HepG2 (cell line): ENCODE measurements at regions not wholly inside any gene's neighbourhood (a gene's known extent, or its start where the extent isn't known, plus 50 kb on each side); places are given as distances from the start of the nearest gene placed in this dataset.

Experiments
- ATAC-seq: fragments of 200-7000 bp; cut with Tn5 transposase; 3 replicates; pipeline ENCODE4 v1.9.1; 2020; ENCODE audit warnings: mild to moderate bottlenecking, moderate library complexity
- BruUV-seq: library from RNA; stranded (reverse); fragments of 400-500 nt; replicated peaks from 2 replicates; lab custom pipeline; 2021; lab: Mats Ljungman, UMichigan
- CTCF ChIA-PET: fragments of 300-600 bp; formaldehyde crosslinking; extraction: SDS; loops from one replicate; lab custom pipeline; 2021; ENCODE audit warnings: low total read pairs, inconsistent platforms, low intra/inter-chr PET ratio; lab: Yijun Ruan, JAX
- POLR2A ChIA-PET: fragments of 350-600 bp; sonication (Branson Sonifier 250); formaldehyde crosslinking; loops from one replicate; lab custom pipeline; 2020; ENCODE audit warnings: antibody characterized with exemption, inconsistent platforms; lab: Yijun Ruan, JAX
- DNase-seq: peaks from one replicate; pipeline ENCODE4 v3.0.0-alpha.2; 2015; ENCODE audit warnings: low spot score
- FAIRE-seq: peaks from 3 replicates; lab custom pipeline; 2011; peaks lifted over from hg19 to GRCh38; lab: Jason Lieb, UNC
- H2AFZ ChIP-seq: one replicate; pipeline ENCODE4 v1.6.1; 2011; ENCODE audit warnings: low read length, inconsistent platforms
- H3K27ac ChIP-seq: fragments of 300-600 bp; 3 replicates; pipeline ENCODE4 v1.8.0; 2011; ENCODE audit warnings: mixed run types, mild to moderate bottlenecking, mixed read lengths, low read length, inconsistent platforms; ENCODE audit not compliant: insufficient read depth; ENCODE audit errors: extremely low read length
- H3K27me3 ChIP-seq, 2 experiments: fragments of 200-600 bp in 1 of 2; 2 replicates in 1 of 2; 3 replicates in 1 of 2; pipeline versions ENCODE4 v1.6.0 to v1.8.0; 2011; ENCODE audit warnings: low read length in 2 of 2, mild to moderate bottlenecking in 2 of 2, moderate library complexity in 2 of 2, inconsistent platforms in 1 of 2; ENCODE audit not compliant: insufficient read depth in 2 of 2, control insufficient read depth in 1 of 2
- H3K36me3 ChIP-seq, 2 experiments: fragments of 200-600 bp in 1 of 2; replicated peaks in 1 of 2; 2 replicates in 1 of 2; 3 replicates in 1 of 2; pipeline versions ENCODE4 v1.5.1 to v1.8.0; 2011; ENCODE audit warnings: low read length in 2 of 2, inconsistent platforms in 1 of 2; ENCODE audit not compliant: insufficient read depth in 2 of 2, control insufficient read depth in 1 of 2
- H3K4me1 ChIP-seq: 2 replicates; pipeline ENCODE4 v1.5.1; 2012; ENCODE audit warnings: low read length, inconsistent platforms; ENCODE audit not compliant: insufficient read depth
- H3K4me2 ChIP-seq: 2 replicates; pipeline ENCODE4 v1.6.0; 2011; ENCODE audit warnings: low read depth, low read length, inconsistent platforms
- H3K4me3 ChIP-seq, 3 experiments: fragments of 200-600 bp in 1 of 3; sonication (generic), shearing (Covaris generic) in 1 of 3; replicated peaks in 1 of 3; 2 replicates each; pipeline ENCODE4 v1.5.1; 2011 to 2016; ENCODE audit warnings: low read length in 3 of 3, inconsistent platforms in 2 of 3, low read depth in 2 of 3, mild to moderate bottlenecking in 2 of 3, control low read depth in 1 of 3, mixed read lengths in 1 of 3; ENCODE audit not compliant: insufficient read depth in 1 of 3
- H3K79me2 ChIP-seq: one replicate; pipeline ENCODE4 v1.6.1; 2011; ENCODE audit warnings: low read length, inconsistent platforms; ENCODE audit not compliant: insufficient read depth
- H3K9ac ChIP-seq: 2 replicates; pipeline ENCODE4 v1.6.0; 2011; ENCODE audit warnings: mild to moderate bottlenecking, low read depth, low read length, inconsistent platforms; ENCODE audit not compliant: insufficient read depth
- H3K9me3 ChIP-seq: 2 replicates; pipeline ENCODE4 v1.5.1; 2012; ENCODE audit warnings: mild to moderate bottlenecking, low read length
- H4K20me1 ChIP-seq: 2 replicates; pipeline ENCODE4 v1.6.0; 2011; ENCODE audit warnings: inconsistent platforms, mild to moderate bottlenecking, low read length, moderate library complexity; ENCODE audit not compliant: insufficient read depth
- FOXJ3 ChIP-seq: sonication (generic); formaldehyde crosslinking; IDR thresholded peaks from 2 replicates; pipeline ENCODE4 v1.4.0; 2020; ENCODE audit warnings: missing genetic modification reagents, mild to moderate bottlenecking, borderline replicate concordance
- MLLT10 ChIP-seq: sonication (generic); formaldehyde crosslinking; IDR thresholded peaks from 2 replicates; pipeline ENCODE4 v1.4.0; 2020; ENCODE audit warnings: missing genetic modification reagents
- RORA ChIP-seq: sonication (generic); formaldehyde crosslinking; IDR thresholded peaks from 2 replicates; pipeline ENCODE4 v1.5.0; 2020; ENCODE audit warnings: mild to moderate bottlenecking, missing genetic modification reagents, moderate library complexity
- SP4 ChIP-seq: sonication (generic); formaldehyde crosslinking; IDR thresholded peaks from 2 replicates; pipeline ENCODE4 v1.8.1; 2023; ENCODE audit warnings: mild to moderate bottlenecking, missing genetic modification reagents
- STAG1 ChIP-seq: sonication (generic); formaldehyde crosslinking; IDR thresholded peaks from 2 replicates; pipeline ENCODE4 v1.4.0; 2020; ENCODE audit warnings: missing genetic modification reagents
- TOE1 ChIP-seq: sonication (generic); formaldehyde crosslinking; IDR thresholded peaks from 2 replicates; pipeline ENCODE4 v1.4.0; 2020; ENCODE audit warnings: mild to moderate bottlenecking, missing genetic modification reagents
- ZKSCAN5 ChIP-seq: sonication (generic); formaldehyde crosslinking; IDR thresholded peaks from 2 replicates; pipeline ENCODE4 v1.5.1; 2020; ENCODE audit warnings: mild to moderate bottlenecking, missing genetic modification reagents
- ZNF17 ChIP-seq: sonication (generic); formaldehyde crosslinking; IDR thresholded peaks from 2 replicates; pipeline ENCODE4 v1.5.0; 2020; ENCODE audit warnings: mild to moderate bottlenecking, missing genetic modification reagents
- ZNF33B ChIP-seq: sonication (generic); formaldehyde crosslinking; IDR thresholded peaks from 2 replicates; pipeline ENCODE4 v1.5.1; 2020; ENCODE audit warnings: mild to moderate bottlenecking, missing genetic modification reagents
- ZNF777 ChIP-seq: sonication (generic); formaldehyde crosslinking; IDR thresholded peaks from 2 replicates; pipeline ENCODE4 v1.4.0; 2020; ENCODE audit warnings: missing genetic modification reagents
- ZNF878 ChIP-seq: sonication (generic); formaldehyde crosslinking; IDR thresholded peaks from 2 replicates; pipeline ENCODE4 v1.8.1; 2023; ENCODE audit warnings: mild to moderate bottlenecking, missing genetic modification reagents, moderate library complexity
- WGBS: methylation state at CpG from one replicate; pipeline ENCODE4 v1.1.6; 2017; ENCODE audit warnings: low lambda C conversion rate; 5-methylcytosine and 5-hydroxymethylcytosine counted together
- in situ Hi-C: cut with HindIII; loops from 2 replicates; pipeline ENCODE4 v1.10.0; 2017; ENCODE audit warnings: low pct_unique_long_range_greater_than_20kb; ENCODE audit not compliant: extremely low pct_ligation_motif_present
- intact Hi-C: fragments of 100-400 bp; cut with micrococcal nuclease; formaldehyde crosslinking; loops from one replicate; pipeline ENCODE4 v1.10.0; 2022; ENCODE audit not compliant: unreplicated experiment
- TF ChIP-seq, protein P1 (sequence below): sonication (generic); formaldehyde crosslinking; conservative IDR thresholded peaks from 2 replicates; pipeline ENCODE4 v1.5.0; 2020; ENCODE audit warnings: missing genetic modification reagents
- TF ChIP-seq, protein P2 (sequence below): sonication (generic); formaldehyde crosslinking; IDR thresholded peaks from 2 replicates; pipeline ENCODE4 v1.5.0; 2020; ENCODE audit warnings: mild to moderate bottlenecking, missing genetic modification reagents, moderate library complexity

DNA sequence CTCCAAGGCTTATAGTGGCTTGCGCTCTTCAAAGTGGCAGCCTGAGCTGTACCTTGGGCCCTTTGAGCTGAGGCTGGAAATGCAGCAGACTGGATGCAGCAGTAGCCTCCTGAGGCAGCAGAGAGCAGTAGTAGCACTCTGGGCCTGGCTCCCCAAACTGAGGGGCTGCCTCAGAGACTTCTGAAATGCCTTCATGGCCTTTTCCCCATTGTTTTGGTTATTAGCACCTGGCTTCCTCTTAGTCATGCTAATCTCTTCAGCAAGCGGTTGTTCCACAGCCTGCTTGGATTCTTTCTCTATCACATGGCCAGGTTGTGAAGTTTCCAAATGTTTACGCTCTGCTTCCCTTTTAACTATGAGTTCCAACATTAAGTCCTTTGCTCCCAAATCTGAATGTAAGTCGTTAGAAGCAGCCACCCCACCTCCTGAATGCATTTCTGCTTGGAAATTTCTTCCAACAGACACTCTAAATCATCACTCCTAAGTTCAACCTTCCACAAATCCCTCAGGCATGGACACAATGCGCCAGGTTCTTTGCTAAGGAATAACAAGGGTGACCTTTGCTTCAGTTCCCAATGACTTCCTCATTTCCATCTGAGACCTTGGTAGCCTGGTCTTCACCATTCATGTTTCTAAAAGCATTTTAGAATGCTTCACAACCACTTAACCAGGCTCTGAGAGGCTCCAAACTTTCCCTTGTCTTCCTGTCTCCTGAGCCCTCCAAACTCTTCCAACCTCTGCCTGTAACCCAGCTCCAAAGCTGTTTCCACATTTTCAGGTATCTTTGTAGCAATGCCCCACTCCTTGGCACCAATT is 145.8 kb downstream of the ZDHHC21 start:
- H3K4me1 ChIP-seq: 0 out of 2 replicates have a peak, but pooled peaks cover 4% of the 10 kb centered on the region
- ChIA-PET CTCF (no interaction called here), POLR2A (no interaction called here)
- no TSS peak for BruUV-seq
- H3K4me2 ChIP-seq: no peak overlapping the region
- no peaks in the 10 kb centered on the region for H3K79me2 ChIP-seq
- H3K27me3 ChIP-seq: no peaks in the 10 kb centered on the region
- H2AFZ ChIP-seq: no peak overlapping the region
- no peaks in the 10 kb centered on the region for H4K20me1 ChIP-seq
- no peak overlapping the region for H3K4me3 ChIP-seq
- no peaks in the 10 kb centered on the region for H3K9me3 ChIP-seq
- DNase-seq (no peak), ATAC-seq (peak; percentile 94), FAIRE-seq (no peak)
- TF ChIP-seq FOXJ3 (CRISPR knock-in tag): no peak
- no peak for TF ChIP-seq TOE1 (CRISPR knock-in tag)
- TF ChIP-seq STAG1 (CRISPR knock-in tag): 0 out of 2 replicates have a peak, but pooled peaks have one; percentile 14
- no peak for TF ChIP-seq SP4
- TF ChIP-seq, protein P1, sequence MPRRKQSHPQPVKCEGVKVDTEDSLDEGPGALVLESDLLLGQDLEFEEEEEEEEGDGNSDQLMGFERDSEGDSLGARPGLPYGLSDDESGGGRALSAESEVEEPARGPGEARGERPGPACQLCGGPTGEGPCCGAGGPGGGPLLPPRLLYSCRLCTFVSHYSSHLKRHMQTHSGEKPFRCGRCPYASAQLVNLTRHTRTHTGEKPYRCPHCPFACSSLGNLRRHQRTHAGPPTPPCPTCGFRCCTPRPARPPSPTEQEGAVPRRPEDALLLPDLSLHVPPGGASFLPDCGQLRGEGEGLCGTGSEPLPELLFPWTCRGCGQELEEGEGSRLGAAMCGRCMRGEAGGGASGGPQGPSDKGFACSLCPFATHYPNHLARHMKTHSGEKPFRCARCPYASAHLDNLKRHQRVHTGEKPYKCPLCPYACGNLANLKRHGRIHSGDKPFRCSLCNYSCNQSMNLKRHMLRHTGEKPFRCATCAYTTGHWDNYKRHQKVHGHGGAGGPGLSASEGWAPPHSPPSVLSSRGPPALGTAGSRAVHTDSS (CRISPR knock-in tag): no peak
- TF ChIP-seq RORA (CRISPR knock-in tag): no peak
- no peak for TF ChIP-seq ZNF878
- no peak for TF ChIP-seq ZNF777 (CRISPR knock-in tag)
- TF ChIP-seq ZNF33B (CRISPR knock-in tag): no peak
- TF ChIP-seq MLLT10: no peak
- TF ChIP-seq ZNF17 (CRISPR knock-in tag): no peak
- TF ChIP-seq ZKSCAN5 (CRISPR knock-in tag): no peak
- TF ChIP-seq, protein P2, sequence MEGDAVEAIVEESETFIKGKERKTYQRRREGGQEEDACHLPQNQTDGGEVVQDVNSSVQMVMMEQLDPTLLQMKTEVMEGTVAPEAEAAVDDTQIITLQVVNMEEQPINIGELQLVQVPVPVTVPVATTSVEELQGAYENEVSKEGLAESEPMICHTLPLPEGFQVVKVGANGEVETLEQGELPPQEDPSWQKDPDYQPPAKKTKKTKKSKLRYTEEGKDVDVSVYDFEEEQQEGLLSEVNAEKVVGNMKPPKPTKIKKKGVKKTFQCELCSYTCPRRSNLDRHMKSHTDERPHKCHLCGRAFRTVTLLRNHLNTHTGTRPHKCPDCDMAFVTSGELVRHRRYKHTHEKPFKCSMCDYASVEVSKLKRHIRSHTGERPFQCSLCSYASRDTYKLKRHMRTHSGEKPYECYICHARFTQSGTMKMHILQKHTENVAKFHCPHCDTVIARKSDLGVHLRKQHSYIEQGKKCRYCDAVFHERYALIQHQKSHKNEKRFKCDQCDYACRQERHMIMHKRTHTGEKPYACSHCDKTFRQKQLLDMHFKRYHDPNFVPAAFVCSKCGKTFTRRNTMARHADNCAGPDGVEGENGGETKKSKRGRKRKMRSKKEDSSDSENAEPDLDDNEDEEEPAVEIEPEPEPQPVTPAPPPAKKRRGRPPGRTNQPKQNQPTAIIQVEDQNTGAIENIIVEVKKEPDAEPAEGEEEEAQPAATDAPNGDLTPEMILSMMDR: peak; percentile 31
- in situ Hi-C loops (no loop called here), intact Hi-C loops (no loop called here)
- 54% methylated on average over 5 of the region's 5 CpGs for WGBS
- H3K9ac ChIP-seq: no peak overlapping the region
- H3K27ac ChIP-seq: no peak overlapping the region
- no peaks in the 10 kb centered on the region for H3K36me3 ChIP-seq
